WTC11 (cell line): ENCODE measurements at regions not wholly inside any gene's neighbourhood (a gene's known extent, or its start where the extent isn't known, plus 50 kb on each side); places are given as distances from the start of the nearest gene placed in this dataset.

ENCODE experiments used
- CTCF ChIP-seq: fragments of 200-600 bp; IDR thresholded peaks from 2 replicates; pipeline ENCODE4 v1.8.0; 2022; ENCODE audit warnings: antibody characterized with exemption
- STAT6 ChIP-seq: sonication (generic); formaldehyde crosslinking; conservative IDR thresholded peaks from 2 replicates; pipeline ENCODE4 v1.8.1; 2023; ENCODE audit warnings: mild to moderate bottlenecking, low read depth, missing genetic modification reagents, moderate library complexity
- USF2 ChIP-seq: sonication (generic); formaldehyde crosslinking; IDR thresholded peaks from 2 replicates; pipeline ENCODE4 v1.8.1; 2023; ENCODE audit warnings: mild to moderate bottlenecking, missing genetic modification reagents, moderate library complexity
- ZNF121 ChIP-seq: sonication (generic); formaldehyde crosslinking; IDR thresholded peaks from 2 replicates; pipeline ENCODE4 v1.8.0; 2023; ENCODE audit warnings: missing genetic modification reagents

- TF ChIP-seq CTCF = no peak
- TF ChIP-seq USF2 (CRISPR knock-in tag) = no peak
- TF ChIP-seq ZNF121 (CRISPR knock-in tag) = no peak
- TF ChIP-seq STAT6 (CRISPR knock-in tag) = no peak
Measured at GRCh38 chr6:47170617-47170947, 128.4 kb upstream of the ADGRF1 start.
